Liver (tissue), 3 donors: ENCODE measurements at regions not wholly inside any gene's neighbourhood (a gene's known extent, or its start where the extent isn't known, plus 50 kb on each side); places are given as distances from the start of the nearest gene placed in this dataset.
"Not testable (repeated sequence)": the region's sequence is repeated elsewhere in the genome, so short reads cannot be mapped to it uniquely, and the experiment has no call there.

Experiments
- ATF3 ChIP-seq: IDR thresholded peaks from 2 replicates; pipeline ENCODE4 v1.6.1; 2016; ENCODE audit warnings: antibody characterized with exemption
- CTCF ChIP-seq: fragments of 150-350 bp; IDR thresholded peaks from 2 replicates; pipeline ENCODE4 v1.5.1; 2017; ENCODE audit warnings: improper control_type of control experiment, low read depth, low read length; ENCODE audit not compliant: missing input control
- GABPA ChIP-seq, 2 donors: IDR thresholded peaks in 1 of 2; conservative IDR thresholded peaks in 1 of 2; 2 replicates each; pipeline ENCODE4 v1.6.1; 2016; ENCODE audit warnings: antibody characterized with exemption in 2 of 2, mild to moderate bottlenecking in 1 of 2, moderate library complexity in 1 of 2
- HNF4G ChIP-seq: IDR thresholded peaks from 2 replicates; pipeline ENCODE4 v1.6.1; 2016; ENCODE audit warnings: antibody characterized with exemption
- JUND ChIP-seq, 2 donors: IDR thresholded peaks; 2 replicates each; pipeline ENCODE4 v1.6.1; 2016; ENCODE audit warnings: antibody characterized with exemption in 2 of 2
- MAX ChIP-seq: IDR thresholded peaks from 2 replicates; pipeline ENCODE4 v1.6.1; 2016; ENCODE audit warnings: antibody characterized with exemption
- RAD21 ChIP-seq, 2 donors: IDR thresholded peaks; 2 replicates each; pipeline ENCODE4 v1.6.1; 2016; ENCODE audit warnings: antibody characterized with exemption in 2 of 2, mild to moderate bottlenecking in 2 of 2
- REST ChIP-seq: IDR thresholded peaks from 2 replicates; pipeline ENCODE4 v1.6.1; 2016; ENCODE audit warnings: antibody characterized with exemption, mild to moderate bottlenecking
- SP1 ChIP-seq: IDR thresholded peaks from 2 replicates; pipeline ENCODE4 v1.6.1; 2018; ENCODE audit warnings: antibody characterized with exemption, mild to moderate bottlenecking
- TAF1 ChIP-seq: conservative IDR thresholded peaks from 2 replicates; pipeline ENCODE4 v1.6.1; 2016; ENCODE audit warnings: antibody characterized with exemption, mild to moderate bottlenecking
- YY1 ChIP-seq: IDR thresholded peaks from 2 replicates; pipeline ENCODE4 v1.6.1; 2016; ENCODE audit warnings: antibody characterized with exemption, mild to moderate bottlenecking
- donor health status: healthy.
- donor health status: healthy.

GRCh38 chr9:97193767-97194166, 113.7 kb upstream of the CCDC180 start:
- TF ChIP-seq CTCF; JUND (IDR thresholded peaks at IDR 0.05); TAF1; GABPA (IDR thresholded peaks at IDR 0.05 in 1 of 2, conservative IDR thresholded peaks at IDR 0.05 in 1 of 2); REST; SP1; MAX; ATF3; YY1; RAD21 (IDR thresholded peaks at IDR 0.05); HNF4G: not testable (repeated sequence)
